ENCODE measurements at regions not wholly inside any gene's neighbourhood (a gene's known extent, or its start where the extent isn't known, plus 50 kb on each side); places are given as distances from the start of the nearest gene placed in this dataset.
"Not testable (repeated sequence)": the region's sequence is repeated elsewhere in the genome, so short reads cannot be mapped to it uniquely, and the experiment has no call there.

GRCh38 chr15:20303248-20304171, 238.1 kb downstream of the GOLGA6L6 start:
- CTCF ChIA-PET, result not testable (repeated sequence)

GRCh38 chr15:20302141-20303069, 239.2 kb downstream of the GOLGA6L6 start:
- DNase-seq (ENCODE audit: low read depth, low spot score); H3K27ac ChIP-seq (ENCODE audit: low read depth, low read length); H3K4me3 ChIP-seq (ENCODE audit: low read depth, low read length); POLR2A ChIA-PET; CTCF ChIA-PET; H3K27me3 ChIP-seq (ENCODE audit: control insufficient read depth, insufficient read depth, low read length): not testable (repeated sequence)
- H3K9me3 ChIP-seq (ENCODE audit: control insufficient read depth, insufficient read depth, low read length), result peaks cover 73% of the 10 kb centered on the region

More at GRCh38 chr15:20303248-20304171, 238.1 kb downstream of the GOLGA6L6 start:
- H3K4me3 ChIP-seq (ENCODE audit: low read depth, low read length); POLR2A ChIA-PET; H3K27me3 ChIP-seq (ENCODE audit: control insufficient read depth, insufficient read depth, low read length); H3K27ac ChIP-seq (ENCODE audit: low read depth, low read length); DNase-seq (ENCODE audit: low read depth, low spot score): not testable (repeated sequence)
- H3K9me3 ChIP-seq (ENCODE audit: control insufficient read depth, insufficient read depth, low read length), result peaks cover 74% of the 10 kb centered on the region

GRCh38 chr15:20301471-20302081, 240.0 kb downstream of the GOLGA6L6 start:
- H3K4me3 ChIP-seq (ENCODE audit: low read depth, low read length); H3K27me3 ChIP-seq (ENCODE audit: control insufficient read depth, insufficient read depth, low read length); DNase-seq (ENCODE audit: low read depth, low spot score); CTCF ChIA-PET; H3K27ac ChIP-seq (ENCODE audit: low read depth, low read length); POLR2A ChIA-PET: not testable (repeated sequence)
- peaks cover 68% of the 10 kb centered on the region for H3K9me3 ChIP-seq (ENCODE audit: control insufficient read depth, insufficient read depth, low read length)

DNA sequence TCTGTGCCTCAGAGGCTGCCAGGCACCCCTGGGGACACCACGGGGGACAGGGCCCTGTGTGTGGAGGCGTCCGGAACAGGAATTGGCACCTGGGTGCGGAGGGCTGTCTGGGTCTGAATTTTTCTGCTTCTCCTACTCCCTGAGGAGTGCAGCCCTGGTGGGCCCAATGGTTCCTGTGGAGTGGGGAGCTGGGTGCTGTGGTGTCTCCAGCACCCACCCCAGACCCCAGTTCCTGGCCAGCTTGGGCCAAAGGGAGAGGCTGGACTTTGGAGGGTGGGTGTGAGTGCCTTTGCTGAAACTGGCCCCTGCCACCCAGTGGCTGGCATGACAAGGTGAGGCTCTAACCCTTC, 240.6 kb downstream of the GOLGA6L6 start:
- H3K27me3 ChIP-seq (ENCODE audit: control insufficient read depth, insufficient read depth, low read length); H3K27ac ChIP-seq (ENCODE audit: low read depth, low read length); H3K4me3 ChIP-seq (ENCODE audit: low read depth, low read length); DNase-seq (ENCODE audit: low read depth, low spot score); POLR2A ChIA-PET; CTCF ChIA-PET: not testable (repeated sequence)
- H3K9me3 ChIP-seq (ENCODE audit: control insufficient read depth, insufficient read depth, low read length), result peaks cover 67% of the 10 kb centered on the region

GRCh38 chr15:20300351-20301040, 241.1 kb downstream of the GOLGA6L6 start:
- CTCF ChIA-PET; POLR2A ChIA-PET; DNase-seq (ENCODE audit: low read depth, low spot score); H3K27me3 ChIP-seq (ENCODE audit: control insufficient read depth, insufficient read depth, low read length); H3K27ac ChIP-seq (ENCODE audit: low read depth, low read length); H3K4me3 ChIP-seq (ENCODE audit: low read depth, low read length): not testable (repeated sequence)
- H3K9me3 ChIP-seq (ENCODE audit: control insufficient read depth, insufficient read depth, low read length), result peaks cover 67% of the 10 kb centered on the region

- peaks cover 62% of the 10 kb centered on the region for H3K9me3 ChIP-seq (ENCODE audit: control insufficient read depth, insufficient read depth, low read length)
- H3K27ac ChIP-seq (ENCODE audit: low read depth, low read length); CTCF ChIA-PET; H3K27me3 ChIP-seq (ENCODE audit: control insufficient read depth, insufficient read depth, low read length); H3K4me3 ChIP-seq (ENCODE audit: low read depth, low read length); POLR2A ChIA-PET; DNase-seq (ENCODE audit: low read depth, low spot score): not testable (repeated sequence)
Measured at GRCh38 chr15:20297603-20298123, 243.9 kb downstream of the GOLGA6L6 start.

DNA sequence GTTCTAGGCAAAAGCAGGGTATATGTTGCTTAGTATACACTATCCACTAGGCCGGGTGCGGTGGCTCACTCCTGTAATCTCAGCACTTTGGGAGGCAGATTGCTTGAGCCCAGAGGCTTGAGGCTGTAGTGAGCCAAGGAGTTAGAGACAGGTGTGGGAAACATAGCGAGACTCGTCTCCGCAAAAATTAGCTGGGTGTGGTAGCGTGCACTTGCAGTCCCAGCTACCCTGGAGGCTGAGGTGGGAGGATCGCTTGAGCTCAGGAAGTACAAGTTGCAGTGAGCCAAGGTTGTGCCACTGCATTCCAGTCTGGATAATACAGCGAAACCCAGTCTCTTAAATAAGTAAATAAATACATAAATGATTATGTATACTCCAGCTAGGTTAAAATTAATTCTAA, 245.3 kb downstream of the GOLGA6L6 start:
- H3K4me3 ChIP-seq (ENCODE audit: low read depth, low read length); DNase-seq (ENCODE audit: low read depth, low spot score); H3K27me3 ChIP-seq (ENCODE audit: control insufficient read depth, insufficient read depth, low read length); H3K27ac ChIP-seq (ENCODE audit: low read depth, low read length); POLR2A ChIA-PET; CTCF ChIA-PET: not testable (repeated sequence)
- H3K9me3 ChIP-seq (ENCODE audit: control insufficient read depth, insufficient read depth, low read length), result peaks cover 53% of the 10 kb centered on the region

All from AG04450 (cell line).